Transverse colon (tissue), 4 donors: ENCODE measurements at regions not wholly inside any gene's neighbourhood (a gene's known extent, or its start where the extent isn't known, plus 50 kb on each side); places are given as distances from the start of the nearest gene placed in this dataset.
"Not testable (repeated sequence)": the region's sequence is repeated elsewhere in the genome, so short reads cannot be mapped to it uniquely, and the experiment has no call there.

Experiments
- EP300 ChIP-seq: sonication (generic); formaldehyde crosslinking; IDR thresholded peaks from one replicate; pipeline ENCODE4 v1.6.1; 2017; ENCODE audit warnings: antibody characterized with exemption, low read depth
- POLR2A ChIP-seq: fragments of 450-650 bp; IDR thresholded peaks from one replicate; pipeline ENCODE4 v1.6.1; 2016; ENCODE audit warnings: antibody characterized with exemption, mild to moderate bottlenecking, moderate library complexity
- POLR2AphosphoS5 ChIP-seq, 3 donors: sonication (generic); formaldehyde crosslinking; IDR thresholded peaks; one replicate each; pipeline ENCODE4 v1.6.1; 2016; ENCODE audit warnings: antibody characterized with exemption in 3 of 3
- TF ChIP-seq, protein P1 (sequence below), 5 experiments: fragments of 200-600 bp in 3 of 5; fragments of 450-650 bp in 2 of 5; sonication (generic) in 3 of 5; IDR thresholded peaks; 1 replicate in 2 of 5; 2 replicates in 3 of 5; pipeline ENCODE4 v1.5.1; 2016 to 2017; ENCODE audit warnings: antibody characterized with exemption in 5 of 5, inconsistent platforms in 3 of 5, mild to moderate bottlenecking in 2 of 5, moderate library complexity in 1 of 5

DNA sequence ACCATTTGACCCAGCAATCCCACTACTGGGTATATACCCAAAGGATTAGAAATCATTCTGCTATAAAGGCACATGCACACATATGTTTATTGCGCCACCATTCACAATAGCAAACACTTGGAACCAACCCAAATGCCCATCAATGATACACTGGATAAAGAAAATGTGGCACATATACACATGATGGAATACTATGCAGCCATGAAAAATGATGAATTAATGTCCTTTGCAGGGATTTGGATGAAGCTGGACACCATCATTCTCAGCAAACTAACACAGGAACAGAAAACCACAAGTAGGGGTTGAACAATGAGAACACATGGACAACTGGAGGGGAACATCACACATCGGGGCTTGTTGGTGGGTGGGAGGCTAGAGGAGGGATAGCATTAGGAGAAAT lies 201.1 kb downstream of the FRK start:
- TF ChIP-seq, protein P1, sequence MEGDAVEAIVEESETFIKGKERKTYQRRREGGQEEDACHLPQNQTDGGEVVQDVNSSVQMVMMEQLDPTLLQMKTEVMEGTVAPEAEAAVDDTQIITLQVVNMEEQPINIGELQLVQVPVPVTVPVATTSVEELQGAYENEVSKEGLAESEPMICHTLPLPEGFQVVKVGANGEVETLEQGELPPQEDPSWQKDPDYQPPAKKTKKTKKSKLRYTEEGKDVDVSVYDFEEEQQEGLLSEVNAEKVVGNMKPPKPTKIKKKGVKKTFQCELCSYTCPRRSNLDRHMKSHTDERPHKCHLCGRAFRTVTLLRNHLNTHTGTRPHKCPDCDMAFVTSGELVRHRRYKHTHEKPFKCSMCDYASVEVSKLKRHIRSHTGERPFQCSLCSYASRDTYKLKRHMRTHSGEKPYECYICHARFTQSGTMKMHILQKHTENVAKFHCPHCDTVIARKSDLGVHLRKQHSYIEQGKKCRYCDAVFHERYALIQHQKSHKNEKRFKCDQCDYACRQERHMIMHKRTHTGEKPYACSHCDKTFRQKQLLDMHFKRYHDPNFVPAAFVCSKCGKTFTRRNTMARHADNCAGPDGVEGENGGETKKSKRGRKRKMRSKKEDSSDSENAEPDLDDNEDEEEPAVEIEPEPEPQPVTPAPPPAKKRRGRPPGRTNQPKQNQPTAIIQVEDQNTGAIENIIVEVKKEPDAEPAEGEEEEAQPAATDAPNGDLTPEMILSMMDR (IDR thresholded peaks at IDR 0.05) = not testable (repeated sequence)
- not testable (repeated sequence) for TF ChIP-seq POLR2A; EP300; POLR2AphosphoS5 (IDR thresholded peaks at IDR 0.05)
